ENCODE measurements at regions not wholly inside any gene's neighbourhood (a gene's known extent, or its start where the extent isn't known, plus 50 kb on each side); places are given as distances from the start of the nearest gene placed in this dataset.
"Not testable (repeated sequence)": the region's sequence is repeated elsewhere in the genome, so short reads cannot be mapped to it uniquely, and the experiment has no call there.

GRCh38 chr4:147255268-147255667 is 225.6 kb upstream of the EDNRA start:
- TF ChIP-seq CTCF (IDR thresholded peaks at IDR 0.05; ENCODE audit: low read depth, low read length, poor library complexity, severe bottlenecking); EZH2phosphoT487 (IDR thresholded peaks at IDR 0.05; ENCODE audit: borderline replicate concordance, low read length): not testable (repeated sequence)

All from DOHH2 (cell line).